H1 (cell line): ENCODE measurements at regions not wholly inside any gene's neighbourhood (a gene's known extent, or its start where the extent isn't known, plus 50 kb on each side); places are given as distances from the start of the nearest gene placed in this dataset.

Experiments used
- CTCF ChIA-PET: fragments of 300-600 bp; sonication (Branson Sonifier 250); formaldehyde crosslinking; loops from one replicate; lab custom pipeline; 2021; ENCODE audit not compliant: partially characterized antibody; lab: Charles Lee
- POLR2A ChIA-PET: fragments of 300-600 bp; sonication (Branson Sonifier 250); formaldehyde crosslinking; loops from one replicate; lab custom pipeline; 2021; ENCODE audit warnings: inconsistent platforms; ENCODE audit not compliant: partially characterized antibody; lab: Charles Lee
- DNase-seq, 2 experiments: peaks; one replicate each; pipeline versions ENCODE4 v3.0.0 to v3.0.0-alpha.2; 2010 to 2022; ENCODE audit warnings: low spot score in 2 of 2, low read depth in 1 of 2, mixed read lengths in 1 of 2
- FAIRE-seq: peaks from 2 replicates; lab custom pipeline; 2011; peaks lifted over from hg19 to GRCh38; lab: Jason Lieb, UNC
- H2AFZ ChIP-seq: 2 replicates; pipeline ENCODE4 v1.8.1; 2012; ENCODE audit warnings: low read length, inconsistent platforms
- H2AK5ac ChIP-seq: 2 replicates; pipeline ENCODE4 v1.6.1; 2013; ENCODE audit warnings: low read depth, low read length
- H2BK120ac ChIP-seq: replicated peaks from 2 replicates; pipeline ENCODE3; 2013; ENCODE audit warnings: low read depth, low read length, inconsistent platforms
- H2BK12ac ChIP-seq: 2 replicates; pipeline ENCODE4 v1.6.1; 2013; ENCODE audit warnings: low read depth, low read length
- H2BK15ac ChIP-seq: 2 replicates; pipeline ENCODE4 v1.6.1; 2013; ENCODE audit warnings: low read length
- H2BK20ac ChIP-seq: 2 replicates; pipeline ENCODE4 v1.6.1; 2013; ENCODE audit warnings: low read length
- H2BK5ac ChIP-seq: 2 replicates; pipeline ENCODE4 v1.6.1; 2013; ENCODE audit warnings: low read depth, low read length
- H3K14ac ChIP-seq: 2 replicates; pipeline ENCODE4 v1.6.1; 2013; ENCODE audit warnings: inconsistent platforms; ENCODE audit not compliant: insufficient read length
- H3K18ac ChIP-seq: 2 replicates; pipeline ENCODE4 v1.6.1; 2013; ENCODE audit warnings: low read length; ENCODE audit errors: extremely low read depth
- H3K23ac ChIP-seq: 2 replicates; pipeline ENCODE4 v1.6.1; 2013; ENCODE audit warnings: inconsistent platforms; ENCODE audit not compliant: insufficient read length
- H3K23me2 ChIP-seq: 2 replicates; pipeline ENCODE4 v1.6.1; 2013; ENCODE audit warnings: low read depth, low read length
- H3K27ac ChIP-seq: 2 replicates; pipeline ENCODE4 v1.6.1; 2011; ENCODE audit warnings: low read depth, low read length, inconsistent platforms
- H3K27me3 ChIP-seq, 4 experiments: replicated peaks in 1 of 4; 1 replicate in 1 of 4; 2 replicates in 3 of 4; pipeline versions ENCODE4 v1.6.1 to v1.8.1; 2011 to 2013; ENCODE audit warnings: low read length in 3 of 4, mild to moderate bottlenecking in 3 of 4, inconsistent platforms in 2 of 4, mixed read lengths in 2 of 4, moderate library complexity in 1 of 4; ENCODE audit not compliant: control insufficient read depth in 3 of 4, insufficient read depth in 3 of 4; ENCODE audit errors: extremely low read depth in 1 of 4
- H3K36me3 ChIP-seq, 4 experiments: 2 replicates each; pipeline versions ENCODE4 v1.6.1 to v1.8.1; 2011 to 2013; ENCODE audit warnings: mild to moderate bottlenecking in 4 of 4, low read length in 3 of 4, moderate library complexity in 2 of 4, control low read depth in 1 of 4, inconsistent platforms in 1 of 4; ENCODE audit not compliant: insufficient read depth in 4 of 4, control insufficient read depth in 2 of 4
- H3K4ac ChIP-seq: replicated peaks from 2 replicates; pipeline ENCODE3; 2013; ENCODE audit warnings: low read length, low read depth, mixed read lengths, inconsistent platforms; ENCODE audit not compliant: insufficient read length
- H3K4me1 ChIP-seq, 4 experiments: replicated peaks in 1 of 4; 1 replicate in 1 of 4; 2 replicates in 3 of 4; pipeline versions ENCODE4 v1.6.1 to v1.8.1; 2011 to 2013; ENCODE audit warnings: low read length in 3 of 4, inconsistent platforms in 2 of 4, mixed read lengths in 1 of 4; ENCODE audit not compliant: insufficient read depth in 4 of 4, control insufficient read depth in 3 of 4
- H3K4me2 ChIP-seq, 2 experiments: 2 replicates each; pipeline versions ENCODE4 v1.6.1 to v1.8.1; 2011 to 2013; ENCODE audit warnings: low read depth in 2 of 2, low read length in 2 of 2, control low read depth in 1 of 2, inconsistent platforms in 1 of 2, mild to moderate bottlenecking in 1 of 2; ENCODE audit not compliant: insufficient read depth in 1 of 2
- H3K4me3 ChIP-seq, 4 experiments: fragments of 200-600, 300-600 bp in 1 of 4; sonication (generic), shearing (Covaris generic), sonication (Bioruptor Twin) in 1 of 4; 2 replicates each; pipeline versions ENCODE4 v1.5.1 to v1.8.1; 2011 to 2016; ENCODE audit warnings: low read length in 4 of 4, low read depth in 3 of 4, control low read depth in 2 of 4, inconsistent platforms in 2 of 4, mild to moderate bottlenecking in 2 of 4, mixed read lengths in 1 of 4, moderate library complexity in 1 of 4; ENCODE audit not compliant: insufficient read depth in 2 of 4; ENCODE audit errors: extremely low read depth in 1 of 4
- H3K56ac ChIP-seq: replicated peaks from 2 replicates; pipeline ENCODE3; 2013; ENCODE audit warnings: low read depth, mild to moderate bottlenecking, mixed read lengths, low read length, inconsistent platforms; ENCODE audit not compliant: insufficient read length
- H3K79me1 ChIP-seq: 2 replicates; pipeline ENCODE4 v1.6.1; 2013; ENCODE audit warnings: low read depth, low read length, control low read depth
- H3K79me2 ChIP-seq, 2 experiments: 2 replicates each; pipeline versions ENCODE4 v1.6.1 to v1.8.1; 2012 to 2013; ENCODE audit warnings: low read length in 2 of 2, mild to moderate bottlenecking in 2 of 2, inconsistent platforms in 1 of 2; ENCODE audit not compliant: insufficient read depth in 2 of 2, control insufficient read depth in 1 of 2
- H3K9ac ChIP-seq, 4 experiments: replicated peaks in 1 of 4; 1 replicate in 1 of 4; 2 replicates in 3 of 4; pipeline versions ENCODE4 v1.6.1 to v1.8.1; 2011 to 2013; ENCODE audit warnings: low read depth in 3 of 4, low read length in 3 of 4, control low read depth in 2 of 4, mild to moderate bottlenecking in 2 of 4, moderate library complexity in 2 of 4, inconsistent platforms in 1 of 4; ENCODE audit errors: extremely low read depth in 1 of 4
- H3K9me3 ChIP-seq, 2 experiments: 2 replicates each; pipeline versions ENCODE4 v1.6.1 to v1.8.1; 2012 to 2013; ENCODE audit warnings: mild to moderate bottlenecking in 2 of 2, moderate library complexity in 2 of 2, control low read depth in 1 of 2, inconsistent platforms in 1 of 2, low read depth in 1 of 2, low read length in 1 of 2, mixed read lengths in 1 of 2; ENCODE audit not compliant: insufficient read depth in 2 of 2
- H4K20me1 ChIP-seq, 2 experiments: replicated peaks in 1 of 2; 2 replicates each; pipeline versions ENCODE3 to v1.8.1; 2011 to 2013; ENCODE audit warnings: inconsistent platforms in 2 of 2, low read length in 2 of 2, mild to moderate bottlenecking in 1 of 2; ENCODE audit not compliant: insufficient read depth in 2 of 2, control insufficient read depth in 1 of 2
- H4K5ac ChIP-seq: 2 replicates; pipeline ENCODE4 v1.6.1; 2013; ENCODE audit warnings: low read length, low read depth, mixed read lengths, inconsistent platforms; ENCODE audit not compliant: insufficient read length
- H4K8ac ChIP-seq: 2 replicates; pipeline ENCODE4 v1.8.0; 2013; ENCODE audit warnings: mild to moderate bottlenecking, moderate library complexity, low read length, inconsistent platforms; ENCODE audit not compliant: insufficient read depth; ENCODE audit errors: extremely low read depth
- H4K91ac ChIP-seq: replicated peaks from 2 replicates; pipeline ENCODE3; 2013; ENCODE audit warnings: low read length, mixed read lengths, inconsistent platforms; ENCODE audit not compliant: insufficient read length
- ATF2 ChIP-seq: IDR thresholded peaks from 2 replicates; pipeline ENCODE4 v1.6.1; 2012; ENCODE audit warnings: low read length, inconsistent platforms
- CTBP2 ChIP-seq: IDR thresholded peaks from 2 replicates; pipeline ENCODE4 v1.7.0; 2011; ENCODE audit warnings: borderline replicate concordance, mild to moderate bottlenecking, moderate library complexity, mixed read lengths, low read length; ENCODE audit not compliant: insufficient read depth, insufficient read length
- HDAC2 ChIP-seq, 2 experiments: fragments of 300-600 bp in 1 of 2; sonication (generic) in 1 of 2; IDR thresholded peaks; 2 replicates each; pipeline ENCODE4 v1.6.1; 2011 to 2012; ENCODE audit warnings: low read depth in 2 of 2, low read length in 2 of 2, mild to moderate bottlenecking in 2 of 2, moderate library complexity in 2 of 2, borderline replicate concordance in 1 of 2, inconsistent platforms in 1 of 2
- RBBP5 ChIP-seq: IDR thresholded peaks from 2 replicates; pipeline ENCODE4 v1.7.1; 2012; ENCODE audit warnings: low read depth, mild to moderate bottlenecking, inconsistent platforms, low read length, moderate library complexity, borderline replicate concordance
- SIN3A ChIP-seq, 2 experiments: IDR thresholded peaks in 1 of 2; conservative IDR thresholded peaks in 1 of 2; 2 replicates each; pipeline ENCODE4 v1.6.1; 2011 to 2012; ENCODE audit warnings: low read length in 2 of 2, improper control_type of control experiment in 1 of 2, low read depth in 1 of 2, mild to moderate bottlenecking in 1 of 2
- SP1 ChIP-seq: IDR thresholded peaks from 2 replicates; pipeline ENCODE4 v1.6.1; 2011; ENCODE audit warnings: low read depth, low read length
- SRF ChIP-seq: IDR thresholded peaks from 2 replicates; pipeline ENCODE4 v1.6.1; 2011; ENCODE audit warnings: mild to moderate bottlenecking, low read depth, low read length, moderate library complexity
- SUZ12 ChIP-seq: fragments of 200-600 bp; sonication (generic); IDR thresholded peaks from 2 replicates; pipeline ENCODE4 v1.6.1; 2012; ENCODE audit warnings: mild to moderate bottlenecking, inconsistent platforms, low read length, moderate library complexity, mixed read lengths
- TAF1 ChIP-seq: IDR thresholded peaks from 2 replicates; pipeline ENCODE4 v1.6.1; 2011; ENCODE audit warnings: mild to moderate bottlenecking, low read depth, low read length
- TBP ChIP-seq: IDR thresholded peaks from 2 replicates; pipeline ENCODE4 v1.6.1; 2011; ENCODE audit warnings: low read depth, low read length, improper control_type of control experiment
- WGBS, 2 experiments: shearing (Covaris generic) in 1 of 2; methylation state at CpG; one replicate each; pipeline versions ENCODE4 v1.1.6 to v1.1.7; 2013 to 2015; ENCODE audit warnings: low lambda C conversion rate in 2 of 2, mixed read lengths in 2 of 2, inconsistent platforms in 1 of 2, low coverage in 1 of 2, missing lambda C conversion rate in 1 of 2; ENCODE audit not compliant: insufficient replicate concordance in 2 of 2, insufficient coverage in 1 of 2, insufficient read length in 1 of 2; ENCODE audit errors: extremely low coverage in 1 of 2, missing lambda C conversion rate in 1 of 2; 5-methylcytosine and 5-hydroxymethylcytosine counted together
- TF ChIP-seq, protein P1 (sequence below): IDR thresholded peaks from 2 replicates; pipeline ENCODE4 v1.6.1; 2011; ENCODE audit warnings: low read length, improper control_type of control experiment

- no peak for FAIRE-seq
- POLR2A ChIA-PET, result interaction anchor here (0.7 kb wide), 1 partner anchor 106 kb away, joined by 3 read pairs; no protein-coding TSS in a partner anchor
- TF ChIP-seq CTBP2, result no peak
- no peak for TF ChIP-seq TBP
- TF ChIP-seq SIN3A (conservative IDR thresholded peaks at IDR 0.05 in 1 of 2, IDR thresholded peaks at IDR 0.05 in 1 of 2; ENCODE audit: low read depth in 1 of 2, low read length in 2 of 2), result no peak
- no peak for TF ChIP-seq RBBP5
- TF ChIP-seq SP1, result no peak
- TF ChIP-seq, protein P1, sequence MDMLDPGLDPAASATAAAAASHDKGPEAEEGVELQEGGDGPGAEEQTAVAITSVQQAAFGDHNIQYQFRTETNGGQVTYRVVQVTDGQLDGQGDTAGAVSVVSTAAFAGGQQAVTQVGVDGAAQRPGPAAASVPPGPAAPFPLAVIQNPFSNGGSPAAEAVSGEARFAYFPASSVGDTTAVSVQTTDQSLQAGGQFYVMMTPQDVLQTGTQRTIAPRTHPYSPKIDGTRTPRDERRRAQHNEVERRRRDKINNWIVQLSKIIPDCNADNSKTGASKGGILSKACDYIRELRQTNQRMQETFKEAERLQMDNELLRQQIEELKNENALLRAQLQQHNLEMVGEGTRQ, result no peak
- TF ChIP-seq TAF1, result no peak
- TF ChIP-seq SRF, result no peak
- TF ChIP-seq SUZ12, result no peak
- TF ChIP-seq HDAC2 (IDR thresholded peaks at IDR 0.05; ENCODE audit: borderline replicate concordance in 1 of 2, low read depth in 2 of 2, low read length in 2 of 2), result no peak
- TF ChIP-seq ATF2, result no peak
Observed at GRCh38 chr6:155996151-155996550, 540.5 kb upstream of the NOX3 start.

More at GRCh38 chr6:155996151-155996550, 540.5 kb upstream of the NOX3 start:
- H3K9ac ChIP-seq, result no peak overlapping the region
- DNase-seq, result no peak
- no peak overlapping the region for H2BK15ac ChIP-seq
- H4K20me1 ChIP-seq, result no peaks in the 10 kb centered on the region
- H3K23ac ChIP-seq, result no peak overlapping the region
- H2BK20ac ChIP-seq, result no peak overlapping the region
- H2AK5ac ChIP-seq, result no peak overlapping the region
- no peaks in the 10 kb centered on the region for H3K27me3 ChIP-seq
- H3K27ac ChIP-seq, result no peak overlapping the region
- H3K79me1 ChIP-seq, result no peaks in the 10 kb centered on the region
- H3K4me1 ChIP-seq, result no peaks in the 10 kb centered on the region
- H3K18ac ChIP-seq, result no peak overlapping the region
- no peak overlapping the region for H2BK12ac ChIP-seq
- WGBS, 2 experiments, result 100% methylated on average over 1 of the region's 1 CpG; no CpG with 5 or more reads in 1 of the 2 experiments
- H3K36me3 ChIP-seq, result no peaks in the 10 kb centered on the region
- no peak overlapping the region for H4K91ac ChIP-seq
- CTCF ChIA-PET, result interaction anchor here (0.6 kb wide), 1 partner anchor 147 kb away, joined by 3 read pairs; no protein-coding TSS in a partner anchor
- H3K79me2 ChIP-seq, result no peaks in the 10 kb centered on the region
- no peak overlapping the region for H3K4me3 ChIP-seq
- no peak overlapping the region for H3K14ac ChIP-seq
- no peak overlapping the region for H3K56ac ChIP-seq
- H2AFZ ChIP-seq, result no peak overlapping the region
- H2BK120ac ChIP-seq, result no peak overlapping the region
- H4K5ac ChIP-seq, result no peak overlapping the region
- no peaks in the 10 kb centered on the region for H3K9me3 ChIP-seq
- H3K4me2 ChIP-seq, result no peak overlapping the region
- H4K8ac ChIP-seq, result no peak overlapping the region
- H3K4ac ChIP-seq, result no peak overlapping the region
- H3K23me2 ChIP-seq, result no peaks in the 10 kb centered on the region
- no peak overlapping the region for H2BK5ac ChIP-seq
